GM20000 (cell line): ENCODE measurements at regions not wholly inside any gene's neighbourhood (a gene's known extent, or its start where the extent isn't known, plus 50 kb on each side); places are given as distances from the start of the nearest gene placed in this dataset.

Experiments
- DNase-seq: peaks from one replicate; pipeline ENCODE4 v3.0.0; 2012; ENCODE audit warnings: low spot score
- TF ChIP-seq, protein P1 (sequence below): IDR thresholded peaks from 2 replicates; pipeline ENCODE4 v1.5.1; 2012; ENCODE audit warnings: mild to moderate bottlenecking, control low read depth; ENCODE audit errors: extremely low read depth, missing control alignments

DNA sequence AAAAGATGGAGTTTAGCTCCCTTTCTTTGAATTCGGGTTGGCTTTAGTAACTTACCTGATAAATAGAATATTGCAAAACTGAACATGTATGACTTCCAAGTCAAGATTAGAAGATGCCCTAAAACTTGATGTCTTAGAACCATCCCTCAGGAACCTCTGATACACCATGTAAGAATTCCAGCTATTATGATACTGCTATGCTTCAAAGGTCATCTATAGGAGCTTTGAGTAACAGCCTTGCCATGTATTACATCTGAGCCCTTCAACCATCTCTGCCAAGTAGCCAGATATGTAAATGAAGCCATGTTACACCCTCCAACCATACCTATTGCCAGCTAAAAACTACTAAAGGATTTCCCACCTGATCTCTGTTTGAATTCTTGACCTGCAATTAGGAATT, 854.2 kb downstream of the SI start:
- TF ChIP-seq, protein P1, sequence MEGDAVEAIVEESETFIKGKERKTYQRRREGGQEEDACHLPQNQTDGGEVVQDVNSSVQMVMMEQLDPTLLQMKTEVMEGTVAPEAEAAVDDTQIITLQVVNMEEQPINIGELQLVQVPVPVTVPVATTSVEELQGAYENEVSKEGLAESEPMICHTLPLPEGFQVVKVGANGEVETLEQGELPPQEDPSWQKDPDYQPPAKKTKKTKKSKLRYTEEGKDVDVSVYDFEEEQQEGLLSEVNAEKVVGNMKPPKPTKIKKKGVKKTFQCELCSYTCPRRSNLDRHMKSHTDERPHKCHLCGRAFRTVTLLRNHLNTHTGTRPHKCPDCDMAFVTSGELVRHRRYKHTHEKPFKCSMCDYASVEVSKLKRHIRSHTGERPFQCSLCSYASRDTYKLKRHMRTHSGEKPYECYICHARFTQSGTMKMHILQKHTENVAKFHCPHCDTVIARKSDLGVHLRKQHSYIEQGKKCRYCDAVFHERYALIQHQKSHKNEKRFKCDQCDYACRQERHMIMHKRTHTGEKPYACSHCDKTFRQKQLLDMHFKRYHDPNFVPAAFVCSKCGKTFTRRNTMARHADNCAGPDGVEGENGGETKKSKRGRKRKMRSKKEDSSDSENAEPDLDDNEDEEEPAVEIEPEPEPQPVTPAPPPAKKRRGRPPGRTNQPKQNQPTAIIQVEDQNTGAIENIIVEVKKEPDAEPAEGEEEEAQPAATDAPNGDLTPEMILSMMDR = no peak
- DNase-seq = no peak

DNA sequence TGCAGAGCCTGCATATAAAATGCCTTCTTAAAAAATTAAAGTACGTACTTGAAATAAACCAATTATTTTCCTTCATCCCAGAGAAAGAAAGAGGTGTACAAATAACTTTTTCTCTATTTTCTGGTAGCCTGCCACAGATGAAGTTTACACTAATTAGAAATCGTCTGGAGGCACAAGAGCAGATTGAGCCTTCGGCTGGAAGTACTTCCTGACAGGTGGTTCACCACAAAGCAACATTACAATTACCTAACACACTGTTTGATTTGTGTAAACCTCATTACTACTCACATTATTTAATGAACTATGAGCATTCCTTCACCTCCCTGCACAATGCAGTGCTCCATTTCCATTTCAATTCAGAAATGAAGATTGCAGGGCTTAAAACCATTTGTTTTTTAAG, 856.1 kb downstream of the SI start:
- TF ChIP-seq, protein P1 = no peak
- no peak for DNase-seq

DNA sequence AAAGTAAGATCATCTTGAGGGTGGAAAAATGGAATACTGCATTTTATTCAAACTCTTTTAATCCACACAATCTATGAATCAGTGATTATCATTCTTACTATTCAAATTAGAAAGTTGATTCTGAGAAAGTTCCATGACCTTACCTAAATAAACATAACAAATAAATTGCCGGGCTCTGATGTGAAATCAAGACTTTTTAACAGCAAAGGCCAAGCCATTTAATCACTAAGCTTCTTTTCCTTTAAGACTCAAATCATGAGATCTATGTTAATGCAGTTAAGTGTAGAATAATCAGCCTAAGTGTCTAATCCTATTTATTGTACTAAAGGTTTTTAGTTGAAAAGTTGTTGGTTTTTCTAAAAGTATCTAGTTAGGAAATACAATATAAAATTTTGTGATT, 857.0 kb downstream of the SI start:
- DNase-seq = no peak
- TF ChIP-seq, protein P1 = no peak

DNA sequence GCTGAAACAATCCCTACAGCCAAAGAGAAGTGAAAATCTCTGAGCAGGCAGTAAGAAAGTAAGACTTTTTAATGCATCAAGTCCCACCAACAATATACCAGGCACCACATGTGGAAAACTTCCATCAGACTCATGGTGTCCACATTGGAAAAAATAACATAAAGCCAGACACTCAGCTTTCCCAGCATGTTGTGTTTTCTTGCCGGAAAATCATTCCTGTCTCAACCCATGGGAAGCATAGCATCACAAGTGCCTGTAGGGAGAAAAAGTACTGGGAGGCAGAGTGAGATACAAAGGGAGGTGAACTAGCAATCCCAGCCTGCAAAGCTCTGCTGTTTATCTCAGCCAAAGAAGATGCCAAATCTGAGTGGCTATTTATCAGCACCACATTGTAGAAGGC, 868.9 kb downstream of the SI start:
- DNase-seq = no peak
- TF ChIP-seq, protein P1 = no peak

DNA sequence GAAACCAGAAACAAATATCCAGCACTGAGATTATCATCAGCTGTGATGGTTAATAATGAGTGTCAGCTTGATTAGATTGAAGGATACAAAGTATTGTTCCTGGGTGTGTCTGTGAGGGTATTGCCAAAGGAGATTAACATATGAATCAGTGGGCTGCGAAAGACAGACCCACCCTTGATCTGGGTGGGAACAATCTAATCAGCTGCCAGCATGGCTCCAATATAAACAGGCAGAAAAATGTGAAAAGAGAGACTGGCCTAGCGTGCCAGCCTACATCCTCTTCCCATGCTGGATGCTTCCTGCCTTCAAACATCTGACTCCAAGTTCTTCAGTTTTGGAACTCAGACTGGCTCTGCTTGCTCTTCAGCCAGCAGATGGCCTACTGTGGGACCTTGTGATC, 869.5 kb downstream of the SI start:
- no peak for DNase-seq
- TF ChIP-seq, protein P1 = no peak

DNA sequence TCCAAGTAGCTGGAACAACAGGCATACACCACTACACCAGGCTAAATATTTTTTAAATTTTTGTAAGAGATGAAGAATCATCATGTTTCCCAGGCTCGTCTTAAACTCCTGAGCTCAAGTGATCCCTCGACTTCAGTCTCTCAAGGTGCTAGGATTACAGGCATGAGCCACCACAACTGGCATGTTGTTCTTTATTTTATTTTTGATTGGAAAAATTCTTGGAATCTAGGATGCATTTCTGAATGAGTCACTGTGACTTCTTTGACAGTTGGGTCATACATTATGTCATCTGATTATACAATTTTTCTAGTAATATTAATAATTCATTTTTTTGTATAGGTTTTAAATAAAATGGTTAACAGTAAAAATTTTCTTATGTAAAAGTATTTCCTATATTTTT, 870.2 kb downstream of the SI start:
- TF ChIP-seq, protein P1 = no peak
- DNase-seq = no peak

DNA sequence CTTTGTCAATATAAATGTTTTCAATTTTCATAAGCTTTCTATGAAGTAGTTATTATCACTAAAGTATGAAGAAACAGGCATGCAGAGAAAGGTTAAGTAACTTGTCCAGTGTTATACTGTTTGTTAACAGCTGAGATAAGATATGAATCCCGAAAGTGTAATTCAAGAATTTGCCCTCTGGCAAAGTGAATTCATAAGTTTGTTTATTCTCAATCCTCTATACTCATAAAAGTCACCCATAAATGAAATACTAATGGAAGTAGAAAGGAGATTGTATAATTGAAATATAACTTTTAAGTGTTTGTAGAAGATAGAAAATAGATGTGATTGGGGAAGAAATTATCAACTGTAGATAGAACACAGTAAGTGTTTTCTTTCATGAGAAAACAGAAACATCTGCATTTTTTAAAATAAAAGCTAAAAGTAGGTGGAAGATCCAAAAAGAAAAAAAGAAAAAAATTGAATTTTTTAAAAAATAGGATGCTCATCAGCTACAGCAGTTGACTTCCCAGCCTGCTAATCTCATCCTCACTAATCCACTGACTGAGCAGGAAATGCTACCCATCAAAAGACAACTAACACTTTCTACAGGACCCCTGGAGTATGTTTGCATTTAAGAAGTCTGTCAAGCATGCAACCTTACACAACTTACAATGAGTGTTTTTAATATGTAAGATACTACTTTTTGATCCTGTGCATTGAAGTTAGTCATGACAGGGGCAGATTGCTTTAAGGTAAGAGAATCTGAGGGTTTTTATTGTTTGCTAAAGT, 878.1 kb downstream of the SI start:
- TF ChIP-seq, protein P1 = no peak
- no peak for DNase-seq
